C4-2B (cell line): ENCODE measurements at regions not wholly inside any gene's neighbourhood (a gene's known extent, or its start where the extent isn't known, plus 50 kb on each side); places are given as distances from the start of the nearest gene placed in this dataset.
"Not testable (repeated sequence)": the region's sequence is repeated elsewhere in the genome, so short reads cannot be mapped to it uniquely, and the experiment has no call there.

Experiments
- CTCF ChIP-seq: fragments of 450-650 bp; conservative IDR thresholded peaks from 2 replicates; pipeline ENCODE4 v1.5.1; 2017; ENCODE audit warnings: mild to moderate bottlenecking
- ZFX ChIP-seq: fragments of 450-650 bp; IDR thresholded peaks from 2 replicates; pipeline ENCODE4 v1.6.1; 2017

DNA sequence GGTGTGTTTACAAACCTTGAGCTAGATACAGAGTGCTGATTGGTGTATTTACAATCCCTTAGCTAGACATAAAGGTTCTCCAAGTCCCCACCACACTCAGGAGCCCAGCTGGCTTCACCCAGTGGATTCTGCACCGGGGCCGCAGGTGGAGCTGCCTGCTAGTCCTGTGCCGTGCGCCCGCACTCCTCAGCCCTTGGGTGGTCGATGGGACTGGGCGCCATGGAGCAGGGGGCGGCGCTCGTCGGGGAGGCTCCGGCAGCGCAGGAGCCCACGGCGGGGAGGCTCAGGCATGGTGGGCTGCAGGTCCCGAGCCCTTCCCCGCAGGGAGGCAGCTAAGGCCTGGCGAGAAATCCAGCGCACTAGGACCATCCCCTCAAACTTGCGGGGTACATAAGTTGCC, 124.2 kb upstream of the EEF2KMT start:
- TF ChIP-seq CTCF, ZFX: not testable (repeated sequence)
